PFSK-1 (cell line): ENCODE measurements at regions not wholly inside any gene's neighbourhood (a gene's known extent, or its start where the extent isn't known, plus 50 kb on each side); places are given as distances from the start of the nearest gene placed in this dataset.

ENCODE experiments used
- POLR2AphosphoS5 ChIP-seq: IDR thresholded peaks from 2 replicates; pipeline ENCODE4 v1.6.1; 2012; ENCODE audit warnings: low read depth, mild to moderate bottlenecking, control low read depth, low read length, moderate library complexity
- TAF1 ChIP-seq: IDR thresholded peaks from 2 replicates; pipeline ENCODE4 v1.6.1; 2012; ENCODE audit warnings: low read length, control low read depth, borderline replicate concordance; ENCODE audit not compliant: insufficient read depth

- TF ChIP-seq POLR2AphosphoS5 = no peak
- no peak for TF ChIP-seq TAF1
Measured at GRCh38 chr5:173781816-173782670, 106.1 kb upstream of the CPEB4 start.
